Testis (tissue), 2 donors: ENCODE measurements at regions not wholly inside any gene's neighbourhood (a gene's known extent, or its start where the extent isn't known, plus 50 kb on each side); places are given as distances from the start of the nearest gene placed in this dataset.

Source experiments
- DNase-seq: peaks from one replicate; pipeline ENCODE4 v3.0.0-alpha.2; 2019
- H3K27ac ChIP-seq, 2 donors: fragments of 200-600 bp; sonication (generic); one replicate each; pipeline ENCODE4 v1.5.1; 2019
- H3K27me3 ChIP-seq: fragments of 200-600 bp; sonication (generic); one replicate; pipeline ENCODE4 v1.5.1; 2019
- H3K36me3 ChIP-seq: fragments of 200-600 bp; sonication (generic); one replicate; pipeline ENCODE4 v1.5.1; 2017; ENCODE audit warnings: low read depth; ENCODE audit errors: missing control alignments
- H3K4me1 ChIP-seq: fragments of 200-600 bp; sonication (generic); one replicate; pipeline ENCODE4 v1.5.1; 2019
- H3K4me3 ChIP-seq, 2 donors: fragments of 200-600 bp; sonication (generic); one replicate each; pipeline ENCODE4 v1.5.1; 2017 to 2019
- H3K9me3 ChIP-seq: fragments of 200-600 bp; sonication (generic); one replicate; pipeline ENCODE4 v1.5.1; 2017
- POLR2A ChIP-seq: fragments of 450-650 bp; IDR thresholded peaks from one replicate; pipeline ENCODE4 v1.6.1; 2017; ENCODE audit warnings: antibody characterized with exemption, mild to moderate bottlenecking, moderate library complexity
- WGBS, 2 donors: methylation state at CpG; one replicate each; pipeline ENCODE4 v1.1.5; 2018; 5-methylcytosine and 5-hydroxymethylcytosine counted together
- intact Hi-C: fragments of 100-400 bp; cut with DNase I; formaldehyde crosslinking; loops from one replicate; pipeline ENCODE4 v1.15.1; 2023; ENCODE audit warnings: low total_unique reads
- TF ChIP-seq, protein P1 (sequence below), 3 experiments: fragments of 450-650 bp in 2 of 3; fragments of 200-600 bp in 1 of 3; sonication (generic) in 1 of 3; IDR thresholded peaks; one replicate each; pipeline ENCODE4 v1.5.1; 2016 to 2019; ENCODE audit warnings: antibody characterized with exemption in 3 of 3, mild to moderate bottlenecking in 2 of 3, moderate library complexity in 1 of 3

DNA sequence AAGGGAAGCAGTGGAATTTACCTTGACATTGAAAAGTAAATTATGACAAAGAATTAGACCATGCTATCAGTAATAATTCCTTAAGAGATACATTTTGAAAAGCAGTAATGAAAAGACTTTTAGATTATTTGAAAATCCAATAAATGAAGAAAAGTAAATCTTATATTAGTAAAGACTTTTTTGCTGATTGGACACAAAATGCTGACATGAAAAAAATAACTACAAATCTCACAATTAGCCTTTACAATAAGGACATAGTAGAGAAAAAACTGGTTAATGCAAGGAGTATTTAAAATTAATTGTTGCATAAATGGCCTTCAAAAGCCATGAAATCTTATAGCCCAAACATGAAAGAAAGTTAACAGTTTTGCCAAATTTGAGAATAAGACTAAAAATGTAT lies 446.1 kb upstream of the FAM241A start:
- no peaks in the 10 kb centered on the region for H3K4me1 ChIP-seq
- no peak overlapping the region for H3K4me3 ChIP-seq
- H3K36me3 ChIP-seq = no peaks in the 10 kb centered on the region
- no peaks in the 10 kb centered on the region for H3K27me3 ChIP-seq
- no peak for DNase-seq
- intact Hi-C loops = no loop called here
- no peak overlapping the region for H3K27ac ChIP-seq
- no peaks in the 10 kb centered on the region for H3K9me3 ChIP-seq
- TF ChIP-seq POLR2A = no peak
- TF ChIP-seq, protein P1, sequence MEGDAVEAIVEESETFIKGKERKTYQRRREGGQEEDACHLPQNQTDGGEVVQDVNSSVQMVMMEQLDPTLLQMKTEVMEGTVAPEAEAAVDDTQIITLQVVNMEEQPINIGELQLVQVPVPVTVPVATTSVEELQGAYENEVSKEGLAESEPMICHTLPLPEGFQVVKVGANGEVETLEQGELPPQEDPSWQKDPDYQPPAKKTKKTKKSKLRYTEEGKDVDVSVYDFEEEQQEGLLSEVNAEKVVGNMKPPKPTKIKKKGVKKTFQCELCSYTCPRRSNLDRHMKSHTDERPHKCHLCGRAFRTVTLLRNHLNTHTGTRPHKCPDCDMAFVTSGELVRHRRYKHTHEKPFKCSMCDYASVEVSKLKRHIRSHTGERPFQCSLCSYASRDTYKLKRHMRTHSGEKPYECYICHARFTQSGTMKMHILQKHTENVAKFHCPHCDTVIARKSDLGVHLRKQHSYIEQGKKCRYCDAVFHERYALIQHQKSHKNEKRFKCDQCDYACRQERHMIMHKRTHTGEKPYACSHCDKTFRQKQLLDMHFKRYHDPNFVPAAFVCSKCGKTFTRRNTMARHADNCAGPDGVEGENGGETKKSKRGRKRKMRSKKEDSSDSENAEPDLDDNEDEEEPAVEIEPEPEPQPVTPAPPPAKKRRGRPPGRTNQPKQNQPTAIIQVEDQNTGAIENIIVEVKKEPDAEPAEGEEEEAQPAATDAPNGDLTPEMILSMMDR (IDR thresholded peaks at IDR 0.05) = no peak

- no peak for TF ChIP-seq POLR2A
- TF ChIP-seq, protein P1 (IDR thresholded peaks at IDR 0.05) = no peak
- no peaks in the 10 kb centered on the region for H3K27me3 ChIP-seq
- H3K36me3 ChIP-seq = no peaks in the 10 kb centered on the region
- intact Hi-C loops = no loop called here
- 75 to 92% methylated on average over 3 of the region's 3 CpGs for WGBS, 2 donors
- H3K4me1 ChIP-seq = no peaks in the 10 kb centered on the region
- no peak overlapping the region for H3K4me3 ChIP-seq
- no peaks in the 10 kb centered on the region for H3K9me3 ChIP-seq
- DNase-seq = no peak
- no peak overlapping the region for H3K27ac ChIP-seq
Observed at GRCh38 chr4:111701102-111701501, 444.2 kb upstream of the FAM241A start.

DNA sequence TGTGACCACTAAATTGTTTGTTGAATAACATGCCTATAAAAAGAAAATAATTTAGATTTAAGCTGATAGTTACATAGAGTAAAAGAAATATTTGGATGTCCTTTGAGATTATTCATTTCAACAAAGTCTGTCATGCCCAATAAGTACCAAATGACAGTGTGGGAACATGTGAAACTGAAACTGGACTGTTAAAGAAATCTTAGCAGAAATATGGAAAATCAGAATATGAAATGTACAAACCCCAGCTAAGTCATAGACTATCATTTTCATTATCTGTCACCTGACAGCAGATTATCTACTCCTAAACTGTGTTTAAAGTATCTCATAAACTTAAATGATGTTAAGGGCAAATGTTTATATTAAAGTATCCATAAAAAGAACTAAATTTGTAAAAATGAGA lies 437.8 kb upstream of the FAM241A start:
- Histone ChIP-seq H3K9me3 (no peaks in the 10 kb centered on the region), H3K27ac (no peak overlapping the region), H3K4me3 (no peak overlapping the region), H3K27me3 (no peaks in the 10 kb centered on the region), H3K36me3 (no peaks in the 10 kb centered on the region), H3K4me1 (no peaks in the 10 kb centered on the region)
- TF ChIP-seq, protein P1 (IDR thresholded peaks at IDR 0.05) = no peak
- TF ChIP-seq POLR2A = no peak
- no peak for DNase-seq
- intact Hi-C loops = no loop called here

- intact Hi-C loops = no loop called here
- H3K4me1 ChIP-seq = no peaks in the 10 kb centered on the region
- WGBS, 2 donors = 60 to 74% methylated on average over 3 of the region's 3 CpGs
- TF ChIP-seq, protein P1 (IDR thresholded peaks at IDR 0.05) = no peak
- no peak for TF ChIP-seq POLR2A
- no peak for DNase-seq
- no peak overlapping the region for H3K4me3 ChIP-seq
- no peaks in the 10 kb centered on the region for H3K27me3 ChIP-seq
- H3K9me3 ChIP-seq = no peaks in the 10 kb centered on the region
- H3K27ac ChIP-seq = no peak overlapping the region
- no peaks in the 10 kb centered on the region for H3K36me3 ChIP-seq
Observed at GRCh38 chr4:111712093-111712677, 433.1 kb upstream of the FAM241A start.

DNA sequence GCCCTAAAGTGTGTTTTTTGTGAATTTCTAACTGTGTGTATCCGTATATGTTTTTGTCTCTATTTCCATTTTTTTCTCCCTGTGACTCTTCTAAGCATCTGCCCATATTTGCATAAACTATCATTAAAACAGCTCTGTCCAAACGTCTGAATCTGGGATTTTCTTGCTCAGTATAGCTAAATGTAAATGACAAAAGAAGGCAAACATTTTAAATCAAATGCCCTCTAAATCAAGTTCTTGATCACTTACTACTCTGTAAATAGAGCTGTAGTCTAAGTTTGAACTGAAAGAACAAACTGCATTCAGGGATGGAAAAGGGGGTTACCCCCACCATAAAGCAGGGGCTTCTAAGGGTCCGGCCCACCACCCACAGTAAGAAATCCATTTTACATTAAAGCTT lies 432.0 kb upstream of the FAM241A start:
- H3K27ac ChIP-seq = no peak overlapping the region
- intact Hi-C loops = no loop called here
- 71 to 81% methylated on average over 3 of the region's 3 CpGs for WGBS, 2 donors
- no peak for DNase-seq
- H3K36me3 ChIP-seq = no peaks in the 10 kb centered on the region
- TF ChIP-seq, protein P1 (IDR thresholded peaks at IDR 0.05) = no peak
- no peak overlapping the region for H3K4me3 ChIP-seq
- no peaks in the 10 kb centered on the region for H3K9me3 ChIP-seq
- no peaks in the 10 kb centered on the region for H3K4me1 ChIP-seq
- H3K27me3 ChIP-seq = no peaks in the 10 kb centered on the region
